Mesendoderm (in vitro differentiated cells): ENCODE measurements at regions not wholly inside any gene's neighbourhood (a gene's known extent, or its start where the extent isn't known, plus 50 kb on each side); places are given as distances from the start of the nearest gene placed in this dataset.
"Not testable (repeated sequence)": the region's sequence is repeated elsewhere in the genome, so short reads cannot be mapped to it uniquely, and the experiment has no call there.

Experiments used
- DNase-seq: peaks from one replicate; pipeline ENCODE4 v3.0.0; 2013
- H2AK5ac ChIP-seq: 2 replicates; pipeline ENCODE4 v1.6.1; 2013; ENCODE audit warnings: low read length, inconsistent platforms
- H2BK120ac ChIP-seq: 2 replicates; pipeline ENCODE4 v1.6.1; 2013; ENCODE audit warnings: low read depth, mild to moderate bottlenecking, low read length, moderate library complexity, mixed read lengths
- H2BK15ac ChIP-seq: replicated peaks from 2 replicates; pipeline ENCODE4 v1.6.1; 2013; ENCODE audit warnings: low read depth, mild to moderate bottlenecking, moderate library complexity
- H2BK5ac ChIP-seq: 2 replicates; pipeline ENCODE4 v1.6.1; 2013; ENCODE audit warnings: low read length, inconsistent platforms
- H3K18ac ChIP-seq: 2 replicates; pipeline ENCODE4 v1.6.1; 2013; ENCODE audit warnings: mild to moderate bottlenecking, low read length, mixed read lengths
- H3K23ac ChIP-seq: one replicate; pipeline ENCODE4 v1.6.1; 2013; ENCODE audit warnings: low read length
- H3K27ac ChIP-seq: 2 replicates; pipeline ENCODE4 v1.5.1; 2013; ENCODE audit warnings: low read depth, mild to moderate bottlenecking, inconsistent platforms, low read length, moderate library complexity
- H3K27me3 ChIP-seq: 2 replicates; pipeline ENCODE4 v1.6.1; 2013; ENCODE audit warnings: low read length, control low read depth, mild to moderate bottlenecking, inconsistent platforms; ENCODE audit not compliant: insufficient read depth, poor library complexity
- H3K36me3 ChIP-seq: 2 replicates; pipeline ENCODE4 v1.6.1; 2013; ENCODE audit warnings: low read length, inconsistent platforms; ENCODE audit not compliant: control insufficient read depth, insufficient read depth
- H3K4ac ChIP-seq: one replicate; pipeline ENCODE4 v1.6.1; 2013; ENCODE audit warnings: low read depth, mild to moderate bottlenecking, low read length, moderate library complexity
- H3K4me1 ChIP-seq: 2 replicates; pipeline ENCODE4 v1.6.1; 2013; ENCODE audit warnings: low read depth, low read length, inconsistent platforms; ENCODE audit not compliant: control insufficient read depth
- H3K4me2 ChIP-seq: 2 replicates; pipeline ENCODE4 v1.6.1; 2013; ENCODE audit warnings: low read length
- H3K4me3 ChIP-seq: 2 replicates; pipeline ENCODE4 v1.5.1; 2013; ENCODE audit warnings: mild to moderate bottlenecking, low read length
- H3K56ac ChIP-seq: one replicate; pipeline ENCODE4 v1.6.1; 2013; ENCODE audit warnings: low read length
- H3K79me1 ChIP-seq: 2 replicates; pipeline ENCODE4 v1.6.1; 2013; ENCODE audit warnings: low read length, inconsistent platforms
- H3K79me2 ChIP-seq: 2 replicates; pipeline ENCODE4 v1.6.1; 2013; ENCODE audit warnings: mild to moderate bottlenecking, low read length; ENCODE audit not compliant: control insufficient read depth, insufficient read depth
- H3K9ac ChIP-seq: 2 replicates; pipeline ENCODE4 v1.6.1; 2013; ENCODE audit warnings: low read length, inconsistent platforms
- H4K5ac ChIP-seq: one replicate; pipeline ENCODE4 v1.6.1; 2013; ENCODE audit warnings: low read length
- H4K8ac ChIP-seq: one replicate; pipeline ENCODE4 v1.6.1; 2013; ENCODE audit warnings: low read depth, mild to moderate bottlenecking, control low read depth, low read length, moderate library complexity
- WGBS: extraction: QIAGEN DNeasy Blood & Tissue Kit; methylation state at CpG from one replicate; pipeline ENCODE4 v1.1.7; 2013; ENCODE audit warnings: low lambda C conversion rate, missing lambda C conversion rate; ENCODE audit not compliant: insufficient coverage; ENCODE audit errors: extremely low coverage; 5-methylcytosine and 5-hydroxymethylcytosine counted together

GRCh38 chr5:130996720-130997119, 168.3 kb downstream of the HINT1 start:
- not testable (repeated sequence) for H3K4ac ChIP-seq, H4K5ac ChIP-seq, H3K79me2 ChIP-seq, H3K23ac ChIP-seq, H4K8ac ChIP-seq, H3K4me3 ChIP-seq, H3K27me3 ChIP-seq, H2BK5ac ChIP-seq, H3K9ac ChIP-seq, H3K18ac ChIP-seq, H3K4me2 ChIP-seq, DNase-seq, H3K4me1 ChIP-seq, H3K36me3 ChIP-seq, H2BK120ac ChIP-seq, H3K27ac ChIP-seq, H2BK15ac ChIP-seq, H3K79me1 ChIP-seq, H3K56ac ChIP-seq, H2AK5ac ChIP-seq

- Histone ChIP-seq H4K5ac (no peak overlapping the region), H3K79me2 (no peaks in the 10 kb centered on the region), H3K27me3 (no peaks in the 10 kb centered on the region), H3K4me3 (no peak overlapping the region), H3K18ac (no peak overlapping the region), H3K56ac (no peak overlapping the region), H3K4ac (no peak overlapping the region), H3K23ac (no peak overlapping the region), H3K4me1 (no peaks in the 10 kb centered on the region), H2BK5ac (no peak overlapping the region), H3K27ac (no peak overlapping the region), H4K8ac (no peak overlapping the region), H2BK120ac (no peak overlapping the region), H3K79me1 (no peaks in the 10 kb centered on the region), H2BK15ac (no peak overlapping the region), H3K36me3 (no peaks in the 10 kb centered on the region), H2AK5ac (no peak overlapping the region), H3K9ac (no peak overlapping the region), H3K4me2 (no peak overlapping the region)
- DNase-seq, result no peak
- WGBS, result no CpG with 5 or more reads among the region's 23 CpGs
Measured at GRCh38 chr5:130995851-130996250, 169.2 kb downstream of the HINT1 start.

GRCh38 chr5:130995254-130995515, 169.9 kb downstream of the HINT1 start:
- Histone ChIP-seq H3K56ac (no peak overlapping the region), H3K79me2 (no peaks in the 10 kb centered on the region), H3K4me1 (no peaks in the 10 kb centered on the region), H3K4me2 (no peak overlapping the region), H3K4me3 (no peak overlapping the region), H3K18ac (no peak overlapping the region), H2BK15ac (no peak overlapping the region), H3K36me3 (no peaks in the 10 kb centered on the region), H2BK120ac (no peak overlapping the region), H3K9ac (no peak overlapping the region), H3K79me1 (no peaks in the 10 kb centered on the region), H2AK5ac (no peak overlapping the region), H2BK5ac (no peak overlapping the region), H3K23ac (no peak overlapping the region), H3K27ac (no peak overlapping the region), H4K5ac (no peak overlapping the region), H3K27me3 (no peaks in the 10 kb centered on the region), H3K4ac (no peak overlapping the region), H4K8ac (no peak overlapping the region)
- no CpG with 5 or more reads among the region's 16 CpGs for whole genome bisulfite sequencing
- DNase-seq, result no peak

- Histone ChIP-seq H3K4me1 (no peaks in the 10 kb centered on the region), H3K27me3 (no peaks in the 10 kb centered on the region)
- WGBS, result no CpG with 5 or more reads among the region's 40 CpGs
Measured at GRCh38 chr5:130994496-130995253, 170.4 kb downstream of the HINT1 start.

GRCh38 chr5:130992621-130993020, 172.4 kb downstream of the HINT1 start:
- Histone ChIP-seq H4K8ac (no peak overlapping the region), H4K5ac (no peak overlapping the region), H2BK120ac (no peak overlapping the region), H3K4me3 (no peak overlapping the region), H3K56ac (no peak overlapping the region), H2AK5ac (no peak overlapping the region), H3K79me2 (no peaks in the 10 kb centered on the region), H2BK5ac (no peak overlapping the region), H3K4ac (no peak overlapping the region), H3K36me3 (no peaks in the 10 kb centered on the region), H2BK15ac (no peak overlapping the region), H3K18ac (no peak overlapping the region), H3K23ac (no peak overlapping the region), H3K4me1 (no peaks in the 10 kb centered on the region), H3K4me2 (no peak overlapping the region), H3K27me3 (no peaks in the 10 kb centered on the region), H3K27ac (no peak overlapping the region), H3K79me1 (no peaks in the 10 kb centered on the region), H3K9ac (no peak overlapping the region)
- no CpG with 5 or more reads among the region's 1 CpG for WGBS
- no peak for DNase-seq

More at GRCh38 chr5:130994496-130995253, 170.4 kb downstream of the HINT1 start:
- no peaks in the 10 kb centered on the region for H3K79me2 ChIP-seq
- DNase-seq, result no peak
- no peaks in the 10 kb centered on the region for H3K36me3 ChIP-seq
- no peak overlapping the region for H2BK5ac ChIP-seq
- no peak overlapping the region for H3K56ac ChIP-seq
- H3K4me3 ChIP-seq, result no peak overlapping the region
- H2BK15ac ChIP-seq, result no peak overlapping the region
- H3K9ac ChIP-seq, result no peak overlapping the region
- no peaks in the 10 kb centered on the region for H3K79me1 ChIP-seq
- no peak overlapping the region for H3K27ac ChIP-seq
- H2AK5ac ChIP-seq, result no peak overlapping the region
- H3K4ac ChIP-seq, result no peak overlapping the region
- H4K5ac ChIP-seq, result no peak overlapping the region
- no peak overlapping the region for H2BK120ac ChIP-seq
- no peak overlapping the region for H3K4me2 ChIP-seq
- no peak overlapping the region for H3K18ac ChIP-seq
- H3K23ac ChIP-seq, result no peak overlapping the region
- H4K8ac ChIP-seq, result no peak overlapping the region

GRCh38 chr5:130992095-130992494, 173.0 kb downstream of the HINT1 start:
- WGBS, result no CpG with 5 or more reads among the region's 4 CpGs
- Histone ChIP-seq H2BK15ac (no peak overlapping the region), H4K8ac (no peak overlapping the region), H4K5ac (no peak overlapping the region), H2AK5ac (no peak overlapping the region), H3K4me3 (no peak overlapping the region), H3K4me2 (no peak overlapping the region), H3K36me3 (no peaks in the 10 kb centered on the region), H3K79me2 (no peaks in the 10 kb centered on the region), H3K56ac (no peak overlapping the region), H3K23ac (no peak overlapping the region), H3K9ac (no peak overlapping the region), H3K4me1 (no peaks in the 10 kb centered on the region), H3K18ac (no peak overlapping the region), H3K27me3 (no peaks in the 10 kb centered on the region), H2BK120ac (no peak overlapping the region), H3K79me1 (no peaks in the 10 kb centered on the region), H2BK5ac (no peak overlapping the region), H3K4ac (no peak overlapping the region), H3K27ac (no peak overlapping the region)
- DNase-seq, result peak; percentile 43
